ENCODE measurements at regions not wholly inside any gene's neighbourhood (a gene's known extent, or its start where the extent isn't known, plus 50 kb on each side); places are given as distances from the start of the nearest gene placed in this dataset.

DNA sequence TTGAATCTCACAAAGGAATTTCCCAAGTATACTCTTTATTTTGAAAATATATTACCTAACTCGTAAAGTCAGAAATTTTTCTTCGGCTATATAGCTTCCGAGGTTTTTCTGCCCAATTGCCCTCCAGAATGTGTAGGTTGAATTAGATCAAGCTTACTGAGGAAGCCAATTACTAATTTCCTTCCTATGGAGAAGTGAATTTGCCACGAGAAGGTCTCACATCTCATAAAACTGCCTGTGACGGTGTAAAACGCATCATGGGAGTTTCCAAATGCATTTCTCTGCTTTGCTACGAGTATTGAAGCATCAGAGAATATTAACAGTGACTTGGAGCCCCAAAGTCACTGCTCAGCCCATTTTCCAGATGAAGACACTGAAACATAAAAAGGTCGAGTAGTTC lies 262.3 kb downstream of the PTBP2 start:
- no peak for DNase-seq
- WGBS, 2 donors: 64 to 73% methylated on average over 8 of the region's 8 CpGs
- Histone ChIP-seq H3K27ac (no peak overlapping the region), H3K9me3 (no peaks in the 10 kb centered on the region), H3K27me3 (no peaks in the 10 kb centered on the region), H3K4me3 (no peak overlapping the region), H3K4me1 (no peaks in the 10 kb centered on the region), H3K36me3 (replicated peaks in 1 of 2; ENCODE audit: insufficient read depth in 1 of 2, low read depth in 2 of 2) (no peaks in the 10 kb centered on the region)
- TF ChIP-seq, protein P1, sequence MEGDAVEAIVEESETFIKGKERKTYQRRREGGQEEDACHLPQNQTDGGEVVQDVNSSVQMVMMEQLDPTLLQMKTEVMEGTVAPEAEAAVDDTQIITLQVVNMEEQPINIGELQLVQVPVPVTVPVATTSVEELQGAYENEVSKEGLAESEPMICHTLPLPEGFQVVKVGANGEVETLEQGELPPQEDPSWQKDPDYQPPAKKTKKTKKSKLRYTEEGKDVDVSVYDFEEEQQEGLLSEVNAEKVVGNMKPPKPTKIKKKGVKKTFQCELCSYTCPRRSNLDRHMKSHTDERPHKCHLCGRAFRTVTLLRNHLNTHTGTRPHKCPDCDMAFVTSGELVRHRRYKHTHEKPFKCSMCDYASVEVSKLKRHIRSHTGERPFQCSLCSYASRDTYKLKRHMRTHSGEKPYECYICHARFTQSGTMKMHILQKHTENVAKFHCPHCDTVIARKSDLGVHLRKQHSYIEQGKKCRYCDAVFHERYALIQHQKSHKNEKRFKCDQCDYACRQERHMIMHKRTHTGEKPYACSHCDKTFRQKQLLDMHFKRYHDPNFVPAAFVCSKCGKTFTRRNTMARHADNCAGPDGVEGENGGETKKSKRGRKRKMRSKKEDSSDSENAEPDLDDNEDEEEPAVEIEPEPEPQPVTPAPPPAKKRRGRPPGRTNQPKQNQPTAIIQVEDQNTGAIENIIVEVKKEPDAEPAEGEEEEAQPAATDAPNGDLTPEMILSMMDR (IDR thresholded peaks at IDR 0.05): no peak
- no peak for TF ChIP-seq POLR2A (IDR thresholded peaks at IDR 0.05)
- intact Hi-C loops (cut with DNase I): no loop called here
- no peak for ATAC-seq

DNA sequence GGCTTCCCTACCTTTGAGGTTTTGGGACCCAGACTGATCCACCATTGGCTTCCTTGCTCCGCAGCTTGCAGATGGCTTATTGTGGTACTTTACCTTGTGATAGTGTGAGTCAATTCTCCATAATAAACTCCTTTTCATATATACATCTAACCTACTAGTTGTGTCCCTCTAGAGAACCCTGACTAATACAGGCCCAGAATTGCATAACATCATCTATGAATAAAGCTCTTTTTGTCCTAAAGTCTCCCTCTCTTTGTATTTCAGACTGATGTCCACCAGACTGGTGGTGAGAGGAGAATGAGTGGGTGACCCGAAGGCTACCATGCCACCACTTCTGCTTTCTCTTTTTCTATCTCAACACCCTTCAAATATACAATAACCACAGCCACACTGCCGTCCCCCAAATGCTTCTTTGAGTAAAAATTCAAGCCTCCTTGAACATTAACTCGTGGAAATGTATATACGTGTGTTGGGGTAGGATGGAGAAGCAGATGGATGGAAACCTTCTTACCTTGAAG lies 265.7 kb downstream of the PTBP2 start:
- Histone ChIP-seq H3K4me3 (no peak overlapping the region), H3K9me3 (no peaks in the 10 kb centered on the region), H3K27me3 (no peaks in the 10 kb centered on the region), H3K4me1 (no peaks in the 10 kb centered on the region), H3K36me3 (replicated peaks in 1 of 2; ENCODE audit: insufficient read depth in 1 of 2, low read depth in 2 of 2) (no peaks in the 10 kb centered on the region), H3K27ac (no peak overlapping the region)
- 66 to 73% methylated on average over 5 of the region's 5 CpGs for WGBS, 2 donors
- ATAC-seq (no peak), DNase-seq (no peak)
- no peak for TF ChIP-seq POLR2A (IDR thresholded peaks at IDR 0.05)
- TF ChIP-seq, protein P1 (IDR thresholded peaks at IDR 0.05): no peak
- intact Hi-C loops (cut with DNase I): no loop called here

DNA sequence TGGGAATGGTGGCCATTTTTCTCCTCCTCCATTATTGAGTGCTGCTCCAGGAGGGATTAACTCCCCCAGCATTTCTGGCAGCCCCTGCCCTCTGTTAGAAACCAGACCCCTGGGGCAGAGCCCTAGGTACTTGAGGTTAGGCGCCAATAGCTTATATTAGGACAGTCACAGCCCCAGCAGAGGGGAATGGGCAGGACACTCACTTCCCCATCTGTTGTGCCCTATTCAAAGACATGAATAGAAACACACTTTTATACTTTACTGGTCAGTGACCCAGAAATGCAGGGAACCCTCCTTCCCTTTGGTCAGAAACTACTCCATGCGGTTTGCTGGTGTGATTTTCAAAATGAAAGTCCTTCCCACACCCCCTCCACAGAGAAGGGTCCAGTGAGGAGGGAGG lies 267.7 kb downstream of the PTBP2 start:
- Histone ChIP-seq H3K4me1 (no peaks in the 10 kb centered on the region), H3K9me3 (no peaks in the 10 kb centered on the region), H3K36me3 (replicated peaks in 1 of 2; ENCODE audit: insufficient read depth in 1 of 2, low read depth in 2 of 2) (no peaks in the 10 kb centered on the region), H3K27me3 (no peaks in the 10 kb centered on the region), H3K4me3 (no peak overlapping the region), H3K27ac (no peak overlapping the region)
- TF ChIP-seq, protein P1 (IDR thresholded peaks at IDR 0.05): no peak
- TF ChIP-seq POLR2A (IDR thresholded peaks at IDR 0.05): no peak
- ATAC-seq (no peak), DNase-seq (no peak)
- intact Hi-C loops (cut with DNase I): no loop called here
- 59 to 67% methylated on average over 2 of the region's 2 CpGs for WGBS, 2 donors

DNA sequence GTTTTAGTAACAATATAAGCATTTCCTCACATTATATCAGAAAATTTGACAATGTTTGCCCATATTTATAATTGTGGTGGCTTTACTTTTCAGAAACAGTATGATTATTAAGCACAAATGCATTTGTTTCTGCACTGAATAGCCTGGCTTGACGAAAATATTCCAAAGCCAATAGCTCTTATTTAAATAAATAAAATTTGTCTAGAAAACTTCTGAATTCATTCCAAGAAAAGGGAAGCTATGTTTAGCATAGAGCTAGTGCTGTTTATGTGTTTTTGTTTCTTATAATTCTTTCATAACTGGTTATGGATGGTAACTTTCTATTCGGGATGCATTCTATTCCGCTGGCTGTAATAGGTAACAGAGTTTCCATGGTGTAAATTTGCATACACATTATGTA lies 268.6 kb downstream of the PTBP2 start:
- DNase-seq (no peak), ATAC-seq (no peak)
- intact Hi-C loops (cut with DNase I): no loop called here
- 80 to 82% methylated on average over 3 of the region's 3 CpGs for WGBS, 2 donors
- Histone ChIP-seq H3K36me3 (replicated peaks in 1 of 2; ENCODE audit: insufficient read depth in 1 of 2, low read depth in 2 of 2) (no peaks in the 10 kb centered on the region), H3K27ac (no peak overlapping the region), H3K27me3 (no peaks in the 10 kb centered on the region), H3K9me3 (no peaks in the 10 kb centered on the region), H3K4me3 (no peak overlapping the region), H3K4me1 (no peaks in the 10 kb centered on the region)
- no peak for TF ChIP-seq POLR2A (IDR thresholded peaks at IDR 0.05)
- TF ChIP-seq, protein P1 (IDR thresholded peaks at IDR 0.05): no peak

DNA sequence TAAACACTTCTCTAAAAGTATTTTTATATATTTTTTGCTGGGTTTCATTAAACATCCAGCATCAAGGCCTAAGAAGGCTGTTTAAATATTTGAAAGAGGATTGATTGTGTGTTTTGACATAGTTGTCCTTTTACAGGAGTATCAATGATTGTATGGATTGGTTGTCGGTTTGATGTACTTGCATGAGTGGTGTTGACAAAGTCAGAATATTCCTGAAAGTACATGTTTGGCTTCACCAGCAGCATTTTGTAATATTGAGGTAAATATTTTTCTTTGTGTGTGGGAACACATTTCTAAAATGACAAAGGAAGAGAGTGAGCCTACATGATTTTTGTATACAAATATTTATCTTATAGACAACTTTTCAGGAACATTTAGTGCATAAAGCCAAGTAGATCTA lies 269.7 kb downstream of the PTBP2 start:
- no peaks in the 10 kb centered on the region for H3K4me1 ChIP-seq
- H3K27ac ChIP-seq: no peak overlapping the region
- no peak overlapping the region for H3K4me3 ChIP-seq
- no peaks in the 10 kb centered on the region for H3K9me3 ChIP-seq
- TF ChIP-seq POLR2A (IDR thresholded peaks at IDR 0.05): no peak
- TF ChIP-seq, protein P1 (IDR thresholded peaks at IDR 0.05): no peak
- no peak for DNase-seq
- no peak for ATAC-seq
- 42 to 53% methylated on average over 1 of the region's 1 CpG for WGBS, 2 donors
- intact Hi-C loops (cut with DNase I): no loop called here
- no peaks in the 10 kb centered on the region for H3K36me3 ChIP-seq (replicated peaks in 1 of 2; ENCODE audit: insufficient read depth in 1 of 2, low read depth in 2 of 2)
- H3K27me3 ChIP-seq: no peaks in the 10 kb centered on the region
